ENCODE measurements at regions not wholly inside any gene's neighbourhood (a gene's known extent, or its start where the extent isn't known, plus 50 kb on each side); places are given as distances from the start of the nearest gene placed in this dataset.

- no peaks in the 10 kb centered on the region for H3K36me3 ChIP-seq
- TF ChIP-seq CTCF (IDR thresholded peaks at IDR 0.05) = no peak
- no peaks in the 10 kb centered on the region for H3K9me3 ChIP-seq
- H3K27me3 ChIP-seq (ENCODE audit: low read depth) = no peaks in the 10 kb centered on the region
- intact Hi-C loops (cut with DNase I) = no loop called here
- H3K27ac ChIP-seq = no peak overlapping the region
- H3K4me1 ChIP-seq = no peaks in the 10 kb centered on the region
- ATAC-seq (no peak), DNase-seq (no peak)
- no peak overlapping the region for H3K4me3 ChIP-seq
Observed at GRCh38 chr16:7914748-7915147, 582.1 kb downstream of the RBFOX1 start.

- no peaks in the 10 kb centered on the region for H3K4me1 ChIP-seq
- no peaks in the 10 kb centered on the region for H3K27me3 ChIP-seq (ENCODE audit: low read depth)
- TF ChIP-seq CTCF (IDR thresholded peaks at IDR 0.05) = no peak
- DNase-seq = no peak
- H3K36me3 ChIP-seq = no peaks in the 10 kb centered on the region
- H3K9me3 ChIP-seq = no peaks in the 10 kb centered on the region
- H3K4me3 ChIP-seq = no peak overlapping the region
- intact Hi-C loops (cut with DNase I) = no loop called here
- H3K27ac ChIP-seq = no peak overlapping the region
- no peak for ATAC-seq
Observed at GRCh38 chr16:7912132-7912531, 579.5 kb downstream of the RBFOX1 start.

- intact Hi-C loops (cut with DNase I) = no loop called here
- Histone ChIP-seq H3K27me3 (ENCODE audit: low read depth) (no peaks in the 10 kb centered on the region), H3K4me1 (no peaks in the 10 kb centered on the region), H3K27ac (no peak overlapping the region), H3K9me3 (no peaks in the 10 kb centered on the region), H3K4me3 (no peak overlapping the region), H3K36me3 (no peaks in the 10 kb centered on the region)
- no peak for DNase-seq
- no peak for TF ChIP-seq CTCF (IDR thresholded peaks at IDR 0.05)
- ATAC-seq = no peak
Observed at GRCh38 chr16:7910116-7910515, 577.5 kb downstream of the RBFOX1 start.

- intact Hi-C loops (cut with DNase I) = no loop called here
- Histone ChIP-seq H3K4me3 (no peak overlapping the region), H3K9me3 (no peaks in the 10 kb centered on the region), H3K36me3 (no peaks in the 10 kb centered on the region), H3K4me1 (no peaks in the 10 kb centered on the region), H3K27ac (no peak overlapping the region), H3K27me3 (ENCODE audit: low read depth) (no peaks in the 10 kb centered on the region)
- no peak for TF ChIP-seq CTCF (IDR thresholded peaks at IDR 0.05)
- DNase-seq = no peak
- ATAC-seq = no peak
Observed at GRCh38 chr16:7888411-7888810, 555.8 kb downstream of the RBFOX1 start.

- Histone ChIP-seq H3K27ac (no peak overlapping the region), H3K36me3 (no peaks in the 10 kb centered on the region), H3K9me3 (no peaks in the 10 kb centered on the region), H3K27me3 (ENCODE audit: low read depth) (no peaks in the 10 kb centered on the region), H3K4me3 (no peak overlapping the region), H3K4me1 (no peaks in the 10 kb centered on the region)
- ATAC-seq = no peak
- TF ChIP-seq CTCF (IDR thresholded peaks at IDR 0.05) = no peak
- DNase-seq = no peak
- intact Hi-C loops (cut with DNase I) = no loop called here
Observed at GRCh38 chr16:7887316-7887715, 554.7 kb downstream of the RBFOX1 start.

- Histone ChIP-seq H3K4me3 (no peak overlapping the region), H3K27me3 (ENCODE audit: low read depth) (no peaks in the 10 kb centered on the region), H3K27ac (no peak overlapping the region), H3K4me1 (no peaks in the 10 kb centered on the region), H3K36me3 (no peaks in the 10 kb centered on the region), H3K9me3 (no peaks in the 10 kb centered on the region)
- no peak for ATAC-seq
- no peak for TF ChIP-seq CTCF (IDR thresholded peaks at IDR 0.05)
- DNase-seq = no peak
- intact Hi-C loops (cut with DNase I) = no loop called here
Observed at GRCh38 chr16:7871979-7872378, 539.3 kb downstream of the RBFOX1 start.
